ENCODE measurements at regions not wholly inside any gene's neighbourhood (a gene's known extent, or its start where the extent isn't known, plus 50 kb on each side); places are given as distances from the start of the nearest gene placed in this dataset.
"Not testable (repeated sequence)": the region's sequence is repeated elsewhere in the genome, so short reads cannot be mapped to it uniquely, and the experiment has no call there.

GRCh38 chr18:77373730-77374445 lies 124.2 kb downstream of the GALR1 start:
- DNase-seq = no peak

GRCh38 chr18:77374446-77374805 lies 124.8 kb downstream of the GALR1 start:
- DNase-seq = no peak

- no peak for DNase-seq
These were observed 126.5 kb downstream of the GALR1 start for GRCh38 chr18:77376043-77376732.

- no peak for DNase-seq
These were observed 127.1 kb downstream of the GALR1 start for GRCh38 chr18:77376733-77377094.

GRCh38 chr18:77377813-77378212 lies 128.2 kb downstream of the GALR1 start:
- no peak for DNase-seq

- DNase-seq = no peak
These were observed 130.4 kb downstream of the GALR1 start for GRCh38 chr18:77379976-77380509.

- DNase-seq = no peak
These were observed 131.0 kb downstream of the GALR1 start for GRCh38 chr18:77380695-77381094.

- no peak for DNase-seq
These were observed 142.7 kb downstream of the GALR1 start for GRCh38 chr18:77392321-77392720.

GRCh38 chr18:77393519-77393918 lies 143.9 kb downstream of the GALR1 start:
- no peak for DNase-seq

- no peak for DNase-seq
These were observed 146.3 kb downstream of the GALR1 start for GRCh38 chr18:77395953-77396352.

GRCh38 chr18:77397056-77397455 lies 147.4 kb downstream of the GALR1 start:
- DNase-seq = no peak

- DNase-seq = no peak
These were observed 148.0 kb downstream of the GALR1 start for GRCh38 chr18:77397617-77398016.

- no peak for DNase-seq
These were observed 150.9 kb downstream of the GALR1 start for GRCh38 chr18:77400561-77400960.

- DNase-seq = no peak
These were observed 151.5 kb downstream of the GALR1 start for GRCh38 chr18:77401173-77401572.

GRCh38 chr18:77403969-77404535 lies 154.4 kb downstream of the GALR1 start:
- DNase-seq = no peak

- DNase-seq = no peak
These were observed 155.4 kb downstream of the GALR1 start for GRCh38 chr18:77405096-77405495.

GRCh38 chr18:77407733-77408132 lies 158.1 kb downstream of the GALR1 start:
- no peak for DNase-seq

GRCh38 chr18:77421546-77421945 lies 171.9 kb downstream of the GALR1 start:
- not testable (repeated sequence) for DNase-seq

- no peak for DNase-seq
These were observed 173.6 kb downstream of the GALR1 start for GRCh38 chr18:77422974-77423867.

- DNase-seq = no peak
These were observed 183.4 kb downstream of the GALR1 start for GRCh38 chr18:77433076-77433475.

GRCh38 chr18:77439888-77440287 lies 190.2 kb downstream of the GALR1 start:
- no peak for DNase-seq

- DNase-seq = no peak
These were observed 192.7 kb downstream of the GALR1 start for GRCh38 chr18:77442393-77442792.

- DNase-seq = no peak
These were observed 194.7 kb downstream of the GALR1 start for GRCh38 chr18:77444385-77444784.

Data from activated CD4-positive, alpha-beta T cell treated with anti-CD3 and anti-CD28 coated beads for 48 hours (primary cell).